Uterus (tissue), 3 donors: ENCODE measurements at regions not wholly inside any gene's neighbourhood (a gene's known extent, or its start where the extent isn't known, plus 50 kb on each side); places are given as distances from the start of the nearest gene placed in this dataset.

ENCODE experiments used
- DNase-seq, 2 donors: peaks; one replicate each; pipeline ENCODE4 v3.0.0-alpha.2; 2019 to 2020
- H3K27ac ChIP-seq, 2 donors: fragments of 200-600 bp; sonication (generic); 1 replicate in 1 of 2; 2 replicates in 1 of 2; pipeline ENCODE4 v1.5.1; 2016 to 2018
- H3K27me3 ChIP-seq, 2 donors: fragments of 200-600 bp; sonication (generic); one replicate each; pipeline ENCODE4 v1.5.1; 2018 to 2019; ENCODE audit warnings: control low read depth in 1 of 2
- H3K36me3 ChIP-seq, 2 donors: fragments of 200-600 bp; sonication (generic); one replicate each; pipeline ENCODE4 v1.5.1; 2019; ENCODE audit warnings: control low read depth in 1 of 2
- H3K4me1 ChIP-seq, 2 donors: fragments of 200-600 bp; sonication (generic); one replicate each; pipeline ENCODE4 v1.5.1; 2018 to 2019; ENCODE audit warnings: control low read depth in 1 of 2
- H3K4me3 ChIP-seq, 2 donors: fragments of 200-600 bp; sonication (generic); 1 replicate in 1 of 2; 2 replicates in 1 of 2; pipeline ENCODE4 v1.5.1; 2018 to 2019; ENCODE audit warnings: mild to moderate bottlenecking in 1 of 2
- H3K9me3 ChIP-seq, 2 donors: fragments of 200-600 bp; sonication (generic); one replicate each; pipeline ENCODE4 v1.5.1; 2019; ENCODE audit warnings: control low read depth in 1 of 2
- POLR2A ChIP-seq, 2 donors: fragments of 450-650 bp; IDR thresholded peaks; one replicate each; pipeline ENCODE4 v1.6.1; 2016; ENCODE audit warnings: antibody characterized with exemption in 2 of 2, mild to moderate bottlenecking in 1 of 2, moderate library complexity in 1 of 2
- intact Hi-C: fragments of 100-400 bp; cut with DNase I; formaldehyde crosslinking; loops from one replicate; pipeline ENCODE4 v1.15.1; 2023; ENCODE audit warnings: low total_unique reads
- TF ChIP-seq, protein P1 (sequence below), 4 experiments: fragments of 200-600 bp in 2 of 4; fragments of 450-650 bp in 2 of 4; sonication (generic) in 2 of 4; IDR thresholded peaks; one replicate each; pipeline ENCODE4 v1.5.1; 2016 to 2019; ENCODE audit warnings: antibody characterized with exemption in 4 of 4, mild to moderate bottlenecking in 2 of 4, moderate library complexity in 1 of 4
- donor health status: DM: yes; HTN: yes; CAD: no.

- H3K27me3 ChIP-seq, result no peaks in the 10 kb centered on the region
- no peak for DNase-seq
- H3K36me3 ChIP-seq, result no peaks in the 10 kb centered on the region
- H3K4me1 ChIP-seq, result no peaks in the 10 kb centered on the region
- no peak overlapping the region for H3K27ac ChIP-seq
- H3K9me3 ChIP-seq, result no peaks in the 10 kb centered on the region
- H3K4me3 ChIP-seq, result no peak overlapping the region
- intact Hi-C loops, result no loop called here
- TF ChIP-seq, protein P1, sequence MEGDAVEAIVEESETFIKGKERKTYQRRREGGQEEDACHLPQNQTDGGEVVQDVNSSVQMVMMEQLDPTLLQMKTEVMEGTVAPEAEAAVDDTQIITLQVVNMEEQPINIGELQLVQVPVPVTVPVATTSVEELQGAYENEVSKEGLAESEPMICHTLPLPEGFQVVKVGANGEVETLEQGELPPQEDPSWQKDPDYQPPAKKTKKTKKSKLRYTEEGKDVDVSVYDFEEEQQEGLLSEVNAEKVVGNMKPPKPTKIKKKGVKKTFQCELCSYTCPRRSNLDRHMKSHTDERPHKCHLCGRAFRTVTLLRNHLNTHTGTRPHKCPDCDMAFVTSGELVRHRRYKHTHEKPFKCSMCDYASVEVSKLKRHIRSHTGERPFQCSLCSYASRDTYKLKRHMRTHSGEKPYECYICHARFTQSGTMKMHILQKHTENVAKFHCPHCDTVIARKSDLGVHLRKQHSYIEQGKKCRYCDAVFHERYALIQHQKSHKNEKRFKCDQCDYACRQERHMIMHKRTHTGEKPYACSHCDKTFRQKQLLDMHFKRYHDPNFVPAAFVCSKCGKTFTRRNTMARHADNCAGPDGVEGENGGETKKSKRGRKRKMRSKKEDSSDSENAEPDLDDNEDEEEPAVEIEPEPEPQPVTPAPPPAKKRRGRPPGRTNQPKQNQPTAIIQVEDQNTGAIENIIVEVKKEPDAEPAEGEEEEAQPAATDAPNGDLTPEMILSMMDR (IDR thresholded peaks at IDR 0.05), result no peak
- TF ChIP-seq POLR2A (IDR thresholded peaks at IDR 0.05), result no peak
Observed at GRCh38 chr3:152139651-152140050, 129.1 kb upstream of the MBNL1 start.

GRCh38 chr3:152146461-152146860 lies 122.3 kb upstream of the MBNL1 start:
- Histone ChIP-seq H3K27ac (no peak overlapping the region), H3K4me1 (no peaks in the 10 kb centered on the region), H3K9me3 (no peaks in the 10 kb centered on the region), H3K36me3 (no peaks in the 10 kb centered on the region), H3K4me3 (no peak overlapping the region), H3K27me3 (no peaks in the 10 kb centered on the region)
- TF ChIP-seq POLR2A (IDR thresholded peaks at IDR 0.05), result no peak
- TF ChIP-seq, protein P1 (IDR thresholded peaks at IDR 0.05), result no peak
- intact Hi-C loops, result no loop called here
- no peak for DNase-seq

GRCh38 chr3:152147748-152148147 lies 121.0 kb upstream of the MBNL1 start:
- peak overlapping the region; percentile 58 to 61 for H3K27ac ChIP-seq
- H3K9me3 ChIP-seq, result no peaks in the 10 kb centered on the region
- no peaks in the 10 kb centered on the region for H3K4me1 ChIP-seq
- no peak overlapping the region for H3K4me3 ChIP-seq
- intact Hi-C loops, result no loop called here
- no peak for DNase-seq
- no peak for TF ChIP-seq POLR2A (IDR thresholded peaks at IDR 0.05)
- TF ChIP-seq, protein P1 (IDR thresholded peaks at IDR 0.05), result no peak
- H3K36me3 ChIP-seq, result no peaks in the 10 kb centered on the region
- H3K27me3 ChIP-seq, result no peaks in the 10 kb centered on the region

DNA sequence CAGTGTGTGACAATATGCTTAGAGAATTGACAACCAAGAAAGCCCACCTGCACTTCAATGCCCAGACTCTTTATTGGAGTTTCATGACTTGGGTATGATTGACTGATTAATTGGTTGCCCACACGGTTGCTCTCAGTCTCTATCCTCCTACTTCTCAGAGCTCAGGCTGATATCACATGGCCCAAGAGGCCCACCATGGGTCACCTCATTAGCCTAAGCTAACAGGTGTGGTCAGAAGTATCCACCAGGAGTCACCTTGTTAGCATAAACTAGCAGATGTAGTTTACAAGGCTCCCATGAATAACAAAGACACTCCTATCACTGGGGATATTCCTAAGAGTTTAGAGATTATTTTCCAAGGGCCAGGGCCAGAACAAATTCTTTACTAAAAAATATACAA lies 120.2 kb upstream of the MBNL1 start:
- Histone ChIP-seq H3K9me3 (no peaks in the 10 kb centered on the region), H3K27ac (peak overlapping the region; percentile 58 to 94), H3K4me3 (no peak overlapping the region), H3K27me3 (no peaks in the 10 kb centered on the region), H3K36me3 (no peaks in the 10 kb centered on the region), H3K4me1 (no peaks in the 10 kb centered on the region)
- DNase-seq, result no peak
- TF ChIP-seq POLR2A (IDR thresholded peaks at IDR 0.05), result no peak
- TF ChIP-seq, protein P1 (IDR thresholded peaks at IDR 0.05), result no peak
- intact Hi-C loops, result no loop called here

DNA sequence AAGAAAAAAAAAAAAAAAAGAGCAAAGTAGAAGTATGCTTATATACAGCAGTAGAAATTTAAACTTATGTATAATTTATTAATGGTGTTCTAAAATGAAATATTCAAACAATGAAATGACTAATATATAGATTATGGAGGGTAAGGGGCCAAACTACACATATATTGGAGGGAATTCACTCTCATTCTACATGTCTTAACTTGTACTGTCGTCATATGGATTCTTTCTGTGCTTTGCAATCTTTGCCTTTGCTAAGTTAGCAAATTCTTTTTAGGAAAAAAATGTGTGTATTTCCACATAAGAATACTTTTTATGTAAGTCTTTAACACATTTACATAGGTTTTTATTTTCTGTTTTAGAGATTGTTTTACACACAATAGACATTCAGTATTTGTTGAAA lies 118.9 kb upstream of the MBNL1 start:
- Histone ChIP-seq H3K27ac (peak overlapping the region; percentile 58 to 94), H3K4me1 (no peaks in the 10 kb centered on the region), H3K36me3 (no peaks in the 10 kb centered on the region), H3K4me3 (no peak overlapping the region), H3K27me3 (no peaks in the 10 kb centered on the region), H3K9me3 (no peaks in the 10 kb centered on the region)
- DNase-seq, result no peak
- intact Hi-C loops, result no loop called here
- no peak for TF ChIP-seq POLR2A (IDR thresholded peaks at IDR 0.05)
- TF ChIP-seq, protein P1 (IDR thresholded peaks at IDR 0.05), result no peak
